Tibial nerve (tissue), 4 donors: ENCODE measurements at regions not wholly inside any gene's neighbourhood (a gene's known extent, or its start where the extent isn't known, plus 50 kb on each side); places are given as distances from the start of the nearest gene placed in this dataset.
"Not testable (repeated sequence)": the region's sequence is repeated elsewhere in the genome, so short reads cannot be mapped to it uniquely, and the experiment has no call there.

Experiments
- DNase-seq, 2 donors: peaks; one replicate each; pipeline ENCODE4 v3.0.0-alpha.2; 2019; ENCODE audit warnings: low spot score in 2 of 2
- H3K27ac ChIP-seq, 4 donors: fragments of 200-600 bp; sonication (generic) in 3 of 4; one replicate each; pipeline ENCODE4 v1.5.1; 2017 to 2019; ENCODE audit warnings: mild to moderate bottlenecking in 1 of 4
- H3K27me3 ChIP-seq, 2 donors: fragments of 200-600 bp; sonication (generic) in 1 of 2; one replicate each; pipeline versions ENCODE4 v1.5.1 to v1.6.0; 2017 to 2019
- H3K36me3 ChIP-seq, 3 donors: fragments of 200-600 bp; sonication (generic); one replicate each; pipeline ENCODE4 v1.5.1; 2018 to 2019
- H3K4me1 ChIP-seq, 4 donors: fragments of 200-600 bp; sonication (generic) in 3 of 4; one replicate each; pipeline ENCODE4 v1.5.1; 2017 to 2019
- H3K4me3 ChIP-seq, 4 donors: fragments of 200-600 bp; sonication (generic) in 3 of 4; one replicate each; pipeline ENCODE4 v1.5.1; 2017 to 2019; ENCODE audit warnings: mild to moderate bottlenecking in 1 of 4, moderate library complexity in 1 of 4
- H3K9me3 ChIP-seq, 4 donors: fragments of 200-600 bp; sonication (generic) in 3 of 4; one replicate each; pipeline ENCODE4 v1.5.1; 2017 to 2019
- CTCF ChIP-seq, 5 experiments: fragments of 200-600 bp in 3 of 5; fragments of 450-650 bp in 2 of 5; sonication (generic) in 3 of 5; IDR thresholded peaks; one replicate each; pipeline ENCODE4 v1.5.1; 2016 to 2019; ENCODE audit warnings: antibody characterized with exemption in 5 of 5, mild to moderate bottlenecking in 3 of 5, moderate library complexity in 2 of 5
- EP300 ChIP-seq, 2 donors: sonication (generic); formaldehyde crosslinking; IDR thresholded peaks; one replicate each; pipeline ENCODE4 v1.6.1; 2017; ENCODE audit warnings: antibody characterized with exemption in 2 of 2, mild to moderate bottlenecking in 1 of 2
- POLR2A ChIP-seq, 2 donors: fragments of 450-650 bp; IDR thresholded peaks; one replicate each; pipeline ENCODE4 v1.6.1; 2017; ENCODE audit warnings: antibody characterized with exemption in 2 of 2, mild to moderate bottlenecking in 2 of 2, moderate library complexity in 2 of 2
- WGBS, 2 donors: methylation state at CpG; one replicate each; pipeline ENCODE4 v1.1.5; 2018; 5-methylcytosine and 5-hydroxymethylcytosine counted together

GRCh38 chr2:131633827-131634695 is 106.4 kb downstream of the CCDC74A start:
- 85 to 90% methylated on average over 10 of the region's 10 CpGs for WGBS, 2 donors
- H3K27me3 ChIP-seq, H3K9me3 ChIP-seq, H3K4me1 ChIP-seq, H3K36me3 ChIP-seq, DNase-seq, H3K4me3 ChIP-seq, H3K27ac ChIP-seq: not testable (repeated sequence)

GRCh38 chr2:131635611-131636010 is 107.9 kb downstream of the CCDC74A start:
- no peak for TF ChIP-seq POLR2A (IDR thresholded peaks at IDR 0.05)
- no peak for TF ChIP-seq EP300 (IDR thresholded peaks at IDR 0.05)
- no peak for TF ChIP-seq CTCF (IDR thresholded peaks at IDR 0.05)
- WGBS, 2 donors, result 92 to 94% methylated on average over 5 to 7 of the region's 9 CpGs
- H3K36me3 ChIP-seq, result no peaks in the 10 kb centered on the region
- H3K27me3 ChIP-seq, result no peaks in the 10 kb centered on the region
- no peaks in the 10 kb centered on the region for H3K9me3 ChIP-seq
- no peaks in the 10 kb centered on the region for H3K4me1 ChIP-seq
- H3K27ac ChIP-seq, result no peak overlapping the region
- no peak for DNase-seq
- no peak overlapping the region for H3K4me3 ChIP-seq

GRCh38 chr2:131636704-131637308 is 109.1 kb downstream of the CCDC74A start:
- not testable (repeated sequence) for H3K27me3 ChIP-seq, H3K4me3 ChIP-seq, H3K27ac ChIP-seq, DNase-seq, H3K9me3 ChIP-seq, H3K36me3 ChIP-seq
- WGBS, 2 donors, result 75 to 81% methylated on average over 7 of the region's 7 CpGs
- peaks cover 0 to 11% (median 0%) of the 10 kb centered on the region in 4 donors for H3K4me1 ChIP-seq

- H3K9me3 ChIP-seq, H3K36me3 ChIP-seq, DNase-seq, H3K4me3 ChIP-seq, H3K27ac ChIP-seq, H3K27me3 ChIP-seq: not testable (repeated sequence)
- H3K4me1 ChIP-seq, result peaks cover 0 to 16% (median 0%) of the 10 kb centered on the region in 4 donors
- WGBS, 2 donors, result 76 to 77% methylated on average over 4 of the region's 4 CpGs
Measured at GRCh38 chr2:131639001-131639620, 111.4 kb downstream of the CCDC74A start.

GRCh38 chr2:131641414-131642206 is 113.9 kb downstream of the CCDC74A start:
- peaks cover 0 to 4% of the 10 kb centered on the region in 2 donors for H3K27me3 ChIP-seq
- H3K4me1 ChIP-seq, result peaks cover 0 to 17% (median 0%) of the 10 kb centered on the region in 4 donors
- H3K4me3 ChIP-seq, result no peak overlapping the region
- no peaks in the 10 kb centered on the region for H3K9me3 ChIP-seq
- H3K27ac ChIP-seq, result peak overlapping the region in 1 of 4 donors; percentile 21
- TF ChIP-seq CTCF (IDR thresholded peaks at IDR 0.05), result no peak
- TF ChIP-seq POLR2A (IDR thresholded peaks at IDR 0.05), result no peak
- TF ChIP-seq EP300 (IDR thresholded peaks at IDR 0.05), result no peak
- 37 to 38% methylated on average over 3 of the region's 3 CpGs for WGBS, 2 donors
- DNase-seq, result no peak
- no peaks in the 10 kb centered on the region for H3K36me3 ChIP-seq

GRCh38 chr2:131643180-131643579 is 115.5 kb downstream of the CCDC74A start:
- 69 to 71% methylated on average over 3 of the region's 3 CpGs for WGBS, 2 donors
- H3K27me3 ChIP-seq, H3K9me3 ChIP-seq, H3K36me3 ChIP-seq, H3K27ac ChIP-seq, H3K4me3 ChIP-seq, DNase-seq: not testable (repeated sequence)
- peaks cover 0 to 20% (median 0%) of the 10 kb centered on the region in 4 donors for H3K4me1 ChIP-seq
